CD4-positive, alpha-beta T cell (primary cell): ENCODE measurements at regions not wholly inside any gene's neighbourhood (a gene's known extent, or its start where the extent isn't known, plus 50 kb on each side); places are given as distances from the start of the nearest gene placed in this dataset.

ENCODE experiments used
- ATAC-seq: fragments of 200-7000 bp; cut with Tn5 transposase; one replicate; pipeline ENCODE4 v1.10.0; 2022; ENCODE audit warnings: mild to moderate bottlenecking; ENCODE audit not compliant: poor library complexity
- CTCF ChIA-PET: fragments of 350-600 bp; sonication (Branson Sonifier 250); formaldehyde crosslinking; loops from one replicate; lab custom pipeline; 2021; ENCODE audit warnings: antibody characterized with exemption, inconsistent platforms; lab: Charles Lee
- POLR2A ChIA-PET: fragments of 350-600 bp; sonication (Branson Sonifier 250); formaldehyde crosslinking; loops from one replicate; lab custom pipeline; 2021; ENCODE audit warnings: antibody characterized with exemption, inconsistent platforms; lab: Charles Lee
- DNase-seq, 14 experiments: peaks; one replicate each; pipeline ENCODE4 v3.0.0-alpha.2; 2013 to 2020; ENCODE audit warnings: mixed read lengths in 2 of 14
- H3K27ac ChIP-seq, 2 donors: one replicate each; pipeline versions ENCODE4 v1.5.1 to v1.7.0; 2013; ENCODE audit warnings: low read length in 2 of 2, low read depth in 1 of 2, mild to moderate bottlenecking in 1 of 2
- H3K27me3 ChIP-seq, 2 experiments: 1 replicate in 1 of 2; 2 replicates in 1 of 2; pipeline versions ENCODE4 v1.6.1 to v1.7.0; 2013; ENCODE audit warnings: low read length in 2 of 2, control low read depth in 1 of 2, mild to moderate bottlenecking in 1 of 2, moderate library complexity in 1 of 2; ENCODE audit not compliant: insufficient read depth in 2 of 2, control insufficient read depth in 1 of 2
- H3K36me3 ChIP-seq: one replicate; pipeline ENCODE4 v1.6.1; 2013; ENCODE audit warnings: low read length, control low read depth; ENCODE audit not compliant: insufficient read depth
- H3K4me1 ChIP-seq: one replicate; pipeline ENCODE4 v1.6.1; 2013; ENCODE audit warnings: low read length, control low read depth; ENCODE audit not compliant: insufficient read depth
- H3K4me3 ChIP-seq: one replicate; pipeline ENCODE4 v1.5.1; 2013; ENCODE audit warnings: mild to moderate bottlenecking, low read length, moderate library complexity
- H3K9me3 ChIP-seq, 2 experiments: 1 replicate in 1 of 2; 2 replicates in 1 of 2; pipeline versions ENCODE4 v1.6.1 to v1.7.0; 2013; ENCODE audit warnings: low read length in 2 of 2, mild to moderate bottlenecking in 2 of 2, control low read depth in 1 of 2, moderate library complexity in 1 of 2; ENCODE audit not compliant: control insufficient read depth in 1 of 2, insufficient read depth in 1 of 2
- H3K27ac Mint-ChIP-seq: one replicate; pipeline ENCODE4 v1.8.0; 2020; ENCODE audit warnings: mixed read lengths
- H3K27me3 Mint-ChIP-seq: one replicate; pipeline ENCODE4 v1.8.0; 2021; ENCODE audit warnings: mixed read lengths
- H3K36me3 Mint-ChIP-seq: one replicate; pipeline ENCODE4 v1.8.0; 2021; ENCODE audit warnings: low read depth, mixed read lengths
- H3K4me1 Mint-ChIP-seq: one replicate; pipeline ENCODE4 v1.8.0; 2021; ENCODE audit warnings: low read depth, mixed read lengths
- H3K4me3 Mint-ChIP-seq: one replicate; pipeline ENCODE4 v1.8.0; 2020; ENCODE audit warnings: mild to moderate bottlenecking, mixed read lengths
- H3K9me3 Mint-ChIP-seq: one replicate; pipeline ENCODE4 v1.8.0; 2020; ENCODE audit warnings: mixed read lengths
- CTCF ChIP-seq: fragments of 200-600 bp; IDR thresholded peaks from one replicate; pipeline ENCODE4 v1.8.0; 2022; ENCODE audit warnings: antibody characterized with exemption, mild to moderate bottlenecking
- intact Hi-C, 2 experiments: fragments of 100-400 bp; cut with DNase I in 1 of 2; cut with micrococcal nuclease in 1 of 2; formaldehyde crosslinking; loops; one replicate each; pipeline versions ENCODE4 v1.15.1 to v1.9.0; 2023 to 2025; cut with DNase I, micrococcal nuclease

DNA sequence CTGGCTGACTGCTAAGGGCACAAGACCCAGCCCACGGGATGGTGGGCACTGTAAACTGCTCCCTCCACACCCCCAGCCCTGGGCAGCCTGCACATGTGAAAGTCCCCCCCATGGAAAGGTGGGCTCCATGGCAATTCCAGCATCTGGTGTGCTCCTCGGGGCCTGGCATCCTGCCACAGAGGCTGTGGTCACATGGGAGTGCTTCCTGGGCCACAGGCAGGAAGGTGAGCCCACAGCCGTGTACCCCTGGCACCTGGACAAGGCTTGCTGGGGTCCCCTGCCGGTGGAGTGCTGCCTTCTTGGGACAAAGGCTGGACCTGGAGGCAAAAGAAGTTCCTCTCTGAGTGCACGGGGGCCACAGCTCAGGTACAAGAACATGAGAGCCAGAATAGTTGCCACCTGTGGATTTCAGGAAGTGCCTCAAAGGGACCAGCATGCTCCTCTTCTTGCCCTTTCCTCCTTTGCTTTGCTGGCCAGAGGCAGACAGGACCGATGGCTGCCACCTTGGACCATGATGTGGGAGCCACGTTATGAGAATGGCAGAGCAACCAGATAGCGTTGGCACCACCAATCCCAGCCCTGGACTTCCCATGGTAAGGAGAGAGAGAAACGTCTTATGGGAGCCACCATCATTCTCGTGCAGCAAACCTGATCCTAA, 120.2 kb upstream of the MLN start:
- no peak for ATAC-seq
- Histone ChIP-seq H3K27ac (no peak overlapping the region), H3K27me3 (no peaks in the 10 kb centered on the region), H3K4me1 (peaks cover 9% of the 10 kb centered on the region), H3K9me3 (no peaks in the 10 kb centered on the region), H3K36me3 (no peaks in the 10 kb centered on the region), H3K4me3 (no peak overlapping the region)
- H3K27ac Mint-ChIP-seq, result no peak overlapping the region
- ChIA-PET POLR2A (no interaction called here), CTCF (no interaction called here)
- no peaks in the 10 kb centered on the region for H3K9me3 Mint-ChIP-seq
- peaks cover 9% of the 10 kb centered on the region for H3K4me1 Mint-ChIP-seq
- intact Hi-C loops, result no loop called here
- no peak overlapping the region for H3K4me3 Mint-ChIP-seq
- H3K27me3 Mint-ChIP-seq, result no peaks in the 10 kb centered on the region
- TF ChIP-seq CTCF, result no peak
- DNase-seq, result peak in 6 of 14 experiments; percentile 8 to 47 (median 24)
- no peaks in the 10 kb centered on the region for H3K36me3 Mint-ChIP-seq

GRCh38 chr6:33921745-33922144, 117.9 kb upstream of the MLN start:
- no peaks in the 10 kb centered on the region for H3K36me3 Mint-ChIP-seq
- intact Hi-C loops, result no loop called here
- no peak overlapping the region for H3K27ac Mint-ChIP-seq

DNA sequence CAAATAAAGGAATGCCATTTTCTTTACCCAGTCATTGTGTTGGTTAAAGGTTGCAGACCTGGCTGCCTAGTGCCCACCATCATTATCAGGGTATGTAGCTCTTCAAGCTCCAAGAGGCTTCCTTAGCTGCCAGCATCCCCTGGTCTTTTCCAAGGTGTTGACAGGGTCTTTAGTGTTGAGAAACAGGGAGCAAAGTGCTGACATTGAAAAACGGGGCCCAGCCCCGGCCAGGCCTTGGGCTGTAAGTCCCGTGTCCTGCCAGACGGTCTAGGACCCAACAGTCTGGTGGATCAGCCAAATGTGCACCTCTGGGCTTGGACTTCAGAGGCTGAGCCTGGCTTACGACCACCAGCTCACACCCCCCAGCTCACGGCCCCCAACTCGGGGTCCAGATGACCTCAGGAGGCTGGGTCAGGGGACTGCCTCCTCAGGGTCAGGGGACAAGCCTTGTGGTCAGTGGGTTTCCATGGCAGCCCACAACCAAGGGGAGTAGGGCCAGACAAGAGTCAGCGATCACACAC, 114.4 kb upstream of the MLN start:
- CTCF ChIA-PET, result no interaction called here

More at GRCh38 chr6:33921745-33922144, 117.9 kb upstream of the MLN start:
- Mint-ChIP-seq H3K27me3 (no peaks in the 10 kb centered on the region), H3K9me3 (no peaks in the 10 kb centered on the region), H3K4me1 (peaks cover 9% of the 10 kb centered on the region), H3K4me3 (no peak overlapping the region)
- Histone ChIP-seq H3K9me3 (no peaks in the 10 kb centered on the region), H3K36me3 (no peaks in the 10 kb centered on the region), H3K27me3 (no peaks in the 10 kb centered on the region), H3K4me3 (no peak overlapping the region), H3K27ac (no peak overlapping the region), H3K4me1 (peaks cover 9% of the 10 kb centered on the region)
- DNase-seq (no peak), ATAC-seq (no peak)
- POLR2A ChIA-PET, result no interaction called here
- CTCF ChIA-PET, result no interaction called here
- TF ChIP-seq CTCF, result no peak

More for the DNA sequence above, 114.4 kb upstream of the MLN start:
- no peaks in the 10 kb centered on the region for H3K27me3 ChIP-seq
- Mint-ChIP-seq H3K4me3 (no peak overlapping the region), H3K27me3 (no peaks in the 10 kb centered on the region), H3K4me1 (peaks cover 32% of the 10 kb centered on the region), H3K36me3 (no peaks in the 10 kb centered on the region), H3K27ac (no peak overlapping the region), H3K9me3 (no peaks in the 10 kb centered on the region)
- no peak for DNase-seq
- intact Hi-C loops, result no loop called here
- no peak for ATAC-seq
- no peaks in the 10 kb centered on the region for H3K9me3 ChIP-seq
- no peak for TF ChIP-seq CTCF
- POLR2A ChIA-PET, result no interaction called here
- H3K4me1 ChIP-seq, result peaks cover 28% of the 10 kb centered on the region
- no peaks in the 10 kb centered on the region for H3K36me3 ChIP-seq
- H3K4me3 ChIP-seq, result no peak overlapping the region
- H3K27ac ChIP-seq, result no peak overlapping the region
